Femur (tissue), 1 donor: ENCODE measurements at regions not wholly inside any gene's neighbourhood (a gene's known extent, or its start where the extent isn't known, plus 50 kb on each side); places are given as distances from the start of the nearest gene placed in this dataset.
"Not testable (repeated sequence)": the region's sequence is repeated elsewhere in the genome, so short reads cannot be mapped to it uniquely, and the experiment has no call there.

Experiments
- DNase-seq: peaks from one replicate; pipeline ENCODE4 v3.0.0-alpha.2; 2017

- DNase-seq, result no peak
Measured at GRCh38 chr7:82624337-82624736, 180.8 kb upstream of the CACNA2D1 start.

GRCh38 chr7:82623812-82624211 lies 180.2 kb upstream of the CACNA2D1 start:
- DNase-seq, result no peak

- DNase-seq, result no peak
Measured at GRCh38 chr7:82617156-82617555, 173.6 kb upstream of the CACNA2D1 start.

- no peak for DNase-seq
Measured at GRCh38 chr7:82616059-82616728, 172.6 kb upstream of the CACNA2D1 start.

- no peak for DNase-seq
Measured at GRCh38 chr7:82615527-82615926, 171.9 kb upstream of the CACNA2D1 start.

- no peak for DNase-seq
Measured at GRCh38 chr7:82609746-82610145, 166.2 kb upstream of the CACNA2D1 start.

GRCh38 chr7:82605247-82605864 lies 161.8 kb upstream of the CACNA2D1 start:
- DNase-seq, result peak; percentile 29

- DNase-seq, result no peak
Measured at GRCh38 chr7:82602066-82602465, 158.5 kb upstream of the CACNA2D1 start.

- DNase-seq, result no peak
Measured at GRCh38 chr7:82600531-82600930, 157.0 kb upstream of the CACNA2D1 start.

- DNase-seq, result no peak
Measured at GRCh38 chr7:82599895-82600294, 156.3 kb upstream of the CACNA2D1 start.

GRCh38 chr7:82598958-82599357 lies 155.4 kb upstream of the CACNA2D1 start:
- DNase-seq, result no peak

GRCh38 chr7:82595795-82596194 lies 152.2 kb upstream of the CACNA2D1 start:
- not testable (repeated sequence) for DNase-seq

GRCh38 chr7:82595176-82595575 lies 151.6 kb upstream of the CACNA2D1 start:
- DNase-seq, result no peak

- DNase-seq, result no peak
Measured at GRCh38 chr7:82594665-82595064, 151.1 kb upstream of the CACNA2D1 start.

- no peak for DNase-seq
Measured at GRCh38 chr7:82593780-82594179, 150.2 kb upstream of the CACNA2D1 start.

GRCh38 chr7:82592416-82592815 lies 148.8 kb upstream of the CACNA2D1 start:
- DNase-seq, result no peak

- DNase-seq, result no peak
Measured at GRCh38 chr7:82579047-82579446, 135.5 kb upstream of the CACNA2D1 start.

GRCh38 chr7:82578430-82578829 lies 134.9 kb upstream of the CACNA2D1 start:
- DNase-seq, result peak; percentile 20

- DNase-seq, result peak; percentile 88
Measured at GRCh38 chr7:82572195-82572880, 128.8 kb upstream of the CACNA2D1 start.

GRCh38 chr7:82571047-82571446 lies 127.5 kb upstream of the CACNA2D1 start:
- DNase-seq, result not testable (repeated sequence)

- DNase-seq, result no peak
Measured at GRCh38 chr7:82567841-82568240, 124.3 kb upstream of the CACNA2D1 start.

GRCh38 chr7:82567356-82567755 lies 123.8 kb upstream of the CACNA2D1 start:
- DNase-seq, result no peak

GRCh38 chr7:82566752-82567151 lies 123.2 kb upstream of the CACNA2D1 start:
- DNase-seq, result no peak

GRCh38 chr7:82562716-82563404 lies 119.3 kb upstream of the CACNA2D1 start:
- no peak for DNase-seq
